ENCODE measurements at regions not wholly inside any gene's neighbourhood (a gene's known extent, or its start where the extent isn't known, plus 50 kb on each side); places are given as distances from the start of the nearest gene placed in this dataset.
"Not testable (repeated sequence)": the region's sequence is repeated elsewhere in the genome, so short reads cannot be mapped to it uniquely, and the experiment has no call there.

DNA sequence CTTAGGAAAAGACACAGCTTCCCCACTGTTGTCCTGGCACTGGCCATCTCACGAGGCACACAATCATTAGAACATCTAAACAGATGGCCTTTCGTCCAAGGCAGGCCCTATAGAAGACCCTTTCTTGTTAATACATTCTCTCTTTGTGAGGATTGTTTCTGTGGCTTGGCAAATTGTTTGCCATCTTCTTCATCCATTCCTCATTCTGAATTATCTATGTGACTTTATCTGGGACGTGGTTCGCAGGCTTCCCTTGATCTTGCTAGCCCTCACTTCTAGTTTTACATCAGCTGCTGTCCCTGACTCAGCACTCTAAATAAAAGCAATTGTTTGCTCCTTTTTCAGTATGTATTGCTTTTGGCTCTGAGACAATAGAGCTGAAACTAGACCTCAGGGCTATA is 101.1 kb upstream of the ZC3H11B start:
- no peak for DNase-seq

GRCh38 chr1:219712506-219712905 is 99.6 kb upstream of the ZC3H11B start:
- DNase-seq: no peak

GRCh38 chr1:219710529-219711194 is 97.8 kb upstream of the ZC3H11B start:
- DNase-seq: no peak

DNA sequence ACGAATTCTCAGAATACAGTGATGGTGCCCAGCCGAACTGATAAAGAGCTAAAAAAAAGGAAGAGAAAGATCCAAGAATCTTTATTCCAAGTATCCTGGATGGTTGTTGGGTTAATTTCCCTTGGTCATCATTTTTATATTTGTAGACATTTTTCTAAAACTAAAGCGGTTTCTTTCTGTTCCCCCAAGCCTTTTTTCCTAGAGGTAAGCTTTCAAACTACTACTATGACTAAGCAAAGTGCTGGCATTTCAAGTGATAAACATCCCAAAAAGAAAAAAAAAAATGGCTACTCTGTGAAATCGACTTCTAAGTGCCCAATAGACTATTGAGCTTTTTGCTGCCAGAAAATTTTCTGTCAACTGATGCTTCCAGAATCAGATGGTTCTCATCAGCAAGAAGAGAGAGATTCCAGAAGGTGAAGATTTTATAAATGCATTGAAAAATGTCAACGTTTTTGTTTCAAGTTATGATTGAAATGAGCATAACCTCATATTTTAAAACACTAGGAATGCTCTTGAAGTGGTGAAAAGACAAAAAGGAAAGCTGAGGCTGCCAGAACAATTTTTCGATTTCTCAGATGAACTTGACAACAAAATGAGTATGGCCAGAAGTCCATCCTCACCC is 96.1 kb upstream of the ZC3H11B start:
- no peak for DNase-seq

DNA sequence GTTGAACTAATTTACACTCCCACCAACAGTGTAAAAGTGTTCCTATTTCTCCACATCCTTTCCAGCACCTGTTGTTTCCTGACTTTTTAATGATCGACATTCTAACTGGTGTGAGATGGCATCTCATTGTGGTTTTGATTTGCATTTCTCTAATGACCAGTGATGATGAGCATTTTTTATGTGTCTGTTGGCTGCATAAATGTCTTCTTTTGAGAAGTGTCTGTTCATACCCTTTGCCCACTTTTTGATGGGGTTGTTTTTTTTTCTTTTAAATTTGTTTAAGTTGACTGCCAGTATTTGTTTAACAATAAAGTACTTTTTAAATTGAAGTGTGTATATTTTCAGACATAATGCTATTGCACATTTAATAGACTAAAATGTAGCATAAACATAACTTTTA is 95.0 kb upstream of the ZC3H11B start:
- not testable (repeated sequence) for DNase-seq

DNA sequence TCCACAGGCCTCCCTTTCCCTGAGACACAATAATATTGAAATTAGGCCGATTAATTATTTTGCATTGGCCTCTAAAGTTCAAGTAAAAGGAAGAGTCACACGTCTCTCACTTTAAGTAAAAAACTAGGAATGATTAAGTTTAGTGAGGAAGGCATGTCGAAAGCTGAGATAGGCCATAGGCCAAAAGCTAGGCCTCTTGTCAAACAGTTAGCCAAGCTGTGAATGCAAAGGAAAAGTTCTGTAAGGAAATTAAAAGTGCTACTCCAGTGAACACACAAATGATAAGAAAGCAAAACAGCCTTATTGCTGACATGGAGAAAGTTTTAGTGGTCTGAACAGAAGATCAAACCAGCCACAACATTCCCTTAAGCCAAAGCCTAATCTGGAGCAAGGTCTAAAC is 91.4 kb upstream of the ZC3H11B start:
- DNase-seq: not testable (repeated sequence)

GRCh38 chr1:219703368-219703639 is 90.4 kb upstream of the ZC3H11B start:
- no peak for DNase-seq

- DNase-seq: no peak
Measured at GRCh38 chr1:219701476-219701875, 88.6 kb upstream of the ZC3H11B start.

GRCh38 chr1:219699870-219700269 is 87.0 kb upstream of the ZC3H11B start:
- no peak for DNase-seq

DNA sequence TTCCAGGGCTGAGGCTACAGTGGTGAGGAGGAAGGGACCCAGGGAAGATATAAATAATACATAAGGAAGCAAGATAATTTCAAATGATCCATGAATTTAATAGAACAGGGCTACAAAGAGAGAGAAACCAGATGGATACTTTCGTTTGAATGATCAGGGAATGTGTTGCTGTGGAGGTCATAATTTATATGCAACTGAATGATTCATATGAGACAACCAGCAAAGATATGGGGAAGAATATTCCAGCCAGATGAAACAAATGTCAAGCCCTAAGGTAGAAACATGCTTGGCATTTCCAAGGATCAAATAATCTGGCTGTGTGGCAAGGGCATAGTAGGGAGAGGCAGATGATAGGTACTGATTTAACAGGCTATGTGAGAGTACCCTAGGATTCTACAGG is 84.8 kb upstream of the ZC3H11B start:
- DNase-seq: no peak

DNA sequence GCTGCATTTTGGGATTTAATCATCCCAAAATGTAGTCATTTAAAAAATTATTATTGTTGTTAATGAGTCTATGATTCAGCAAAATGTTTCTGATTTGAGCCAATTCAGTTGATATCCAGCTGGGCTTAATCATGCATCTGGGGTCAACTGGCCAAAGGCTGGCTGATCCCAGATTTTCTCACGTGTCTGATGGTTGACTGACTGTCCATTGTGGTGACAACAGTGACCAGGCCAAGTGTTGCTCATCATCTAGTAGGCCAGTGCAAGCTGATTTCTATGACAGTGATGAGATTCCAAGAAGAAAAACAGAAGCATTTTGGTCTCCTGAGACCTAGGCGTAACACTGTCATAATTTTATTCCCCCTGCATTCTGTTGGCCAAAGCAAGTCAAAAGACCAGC is 80.1 kb upstream of the ZC3H11B start:
- no peak for DNase-seq

GRCh38 chr1:219689774-219690173 is 76.9 kb upstream of the ZC3H11B start:
- no peak for DNase-seq

GRCh38 chr1:219687779-219688178 is 74.9 kb upstream of the ZC3H11B start:
- no peak for DNase-seq

DNA sequence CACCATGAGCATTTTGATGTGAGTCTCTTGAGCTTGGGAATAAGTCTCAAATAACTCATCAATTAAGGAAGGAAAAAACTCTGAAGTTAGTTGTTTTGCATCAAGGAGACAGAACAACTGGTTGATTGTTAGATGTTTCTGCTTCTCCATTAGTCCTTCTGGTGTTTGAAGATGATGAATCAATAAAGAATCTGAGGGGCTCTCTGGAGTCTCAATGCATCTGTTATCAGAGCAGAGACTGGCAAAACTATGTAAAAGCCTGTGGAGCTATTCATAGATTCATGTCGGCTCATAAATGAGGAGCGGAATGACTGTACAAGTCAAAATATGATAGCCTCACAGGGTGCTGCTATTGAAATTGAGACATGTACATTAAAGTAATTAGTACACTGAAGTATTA is 73.3 kb upstream of the ZC3H11B start:
- DNase-seq: no peak

DNA sequence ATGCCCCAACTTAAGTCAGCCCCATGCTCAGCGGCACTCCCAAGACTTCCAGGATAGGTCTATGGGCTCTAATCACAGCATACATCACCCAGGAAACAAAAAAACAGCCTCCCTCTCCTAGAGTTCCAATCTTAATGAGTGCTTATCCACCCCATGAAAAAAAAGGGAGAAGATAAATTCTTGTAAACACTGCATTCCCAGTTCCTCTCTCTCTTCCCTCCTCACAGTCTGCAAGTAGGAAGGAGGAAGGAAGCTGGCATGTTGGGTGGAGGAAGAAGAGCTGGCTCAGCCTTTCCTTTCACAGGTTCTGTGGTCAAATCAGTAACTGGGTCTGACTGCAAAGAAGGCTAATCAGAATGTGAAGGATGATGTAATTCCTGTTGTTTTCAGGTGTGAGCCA is 69.9 kb upstream of the ZC3H11B start:
- no peak for DNase-seq

- no peak for DNase-seq
Measured at GRCh38 chr1:219681876-219682275, 69.0 kb upstream of the ZC3H11B start.

DNA sequence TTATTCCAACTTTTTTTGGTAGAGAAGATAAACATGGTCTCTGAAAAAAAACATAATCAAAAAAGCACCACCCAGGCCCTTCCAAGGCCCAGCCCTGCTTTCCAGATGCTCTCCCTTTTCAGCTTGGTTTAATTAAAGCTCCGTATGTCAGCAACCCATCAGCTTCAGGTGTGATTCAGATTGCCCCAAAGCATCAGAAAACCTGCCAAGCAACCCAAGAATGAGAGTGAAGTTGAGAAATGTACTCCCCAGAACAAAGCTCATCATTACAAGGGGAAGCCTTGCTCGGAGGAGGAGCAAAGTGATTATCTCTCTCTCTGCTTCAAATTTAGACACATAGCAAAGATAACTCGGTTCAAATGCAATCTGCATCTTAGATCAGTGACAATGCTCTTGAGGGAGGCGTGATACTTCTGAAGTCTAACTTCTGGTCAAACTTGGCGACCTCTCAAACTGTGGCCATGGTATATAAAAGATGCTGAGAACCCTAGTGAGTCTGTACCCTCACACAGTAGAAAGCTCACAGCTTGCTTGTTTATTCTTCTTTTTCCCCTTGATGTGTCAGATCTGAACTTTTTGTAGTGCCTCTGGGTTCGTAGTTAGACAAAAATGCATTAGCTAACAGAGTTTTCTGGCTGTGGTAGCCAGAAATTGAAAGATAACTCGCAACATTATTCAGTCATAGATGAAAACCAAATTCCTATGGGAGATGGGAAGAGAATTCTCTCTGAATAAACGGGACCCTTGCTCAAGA is 63.3 kb upstream of the ZC3H11B start:
- DNase-seq: no peak

- DNase-seq: no peak
Measured at GRCh38 chr1:219670426-219671149, 57.7 kb upstream of the ZC3H11B start.

DNA sequence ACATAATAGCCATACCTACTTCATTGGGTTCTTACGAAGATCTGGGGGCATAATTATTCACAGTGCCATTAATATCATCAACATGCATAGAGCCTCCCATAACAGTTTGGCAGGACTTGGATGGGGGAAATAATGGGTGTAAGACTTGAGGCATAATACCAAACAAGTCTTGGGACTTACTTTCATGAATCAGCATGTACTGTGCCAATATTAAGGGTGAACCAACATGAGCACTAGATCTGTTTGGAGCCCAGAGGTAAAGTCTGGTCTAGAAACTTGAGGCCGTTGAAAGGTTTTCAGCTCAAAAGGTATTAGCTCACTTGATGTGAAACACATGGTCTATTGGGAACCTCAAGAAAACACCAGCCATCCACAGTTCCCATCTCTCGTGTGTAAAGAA is 56.7 kb upstream of the ZC3H11B start:
- no peak for DNase-seq

GRCh38 chr1:219669042-219669441 is 56.1 kb upstream of the ZC3H11B start:
- no peak for DNase-seq

DNA sequence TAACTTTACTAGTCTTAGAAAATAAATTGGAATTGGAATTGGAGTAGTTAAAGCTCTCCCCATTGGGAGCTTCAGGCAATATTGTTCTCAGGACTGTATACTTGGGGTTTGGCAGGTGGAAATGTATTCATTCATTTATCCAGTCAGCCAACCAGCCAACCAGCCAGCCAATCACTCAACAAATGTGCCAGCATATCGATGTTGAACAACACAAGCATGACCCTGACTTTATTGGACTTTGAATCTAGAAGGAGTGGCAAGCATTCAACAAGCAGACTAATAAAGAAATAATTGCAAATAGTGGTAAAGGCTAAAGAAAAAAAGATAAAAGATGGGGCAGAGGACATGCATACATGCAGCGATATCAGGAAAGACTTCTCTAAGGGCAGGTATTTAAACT is 55.5 kb upstream of the ZC3H11B start:
- no peak for DNase-seq

DNA sequence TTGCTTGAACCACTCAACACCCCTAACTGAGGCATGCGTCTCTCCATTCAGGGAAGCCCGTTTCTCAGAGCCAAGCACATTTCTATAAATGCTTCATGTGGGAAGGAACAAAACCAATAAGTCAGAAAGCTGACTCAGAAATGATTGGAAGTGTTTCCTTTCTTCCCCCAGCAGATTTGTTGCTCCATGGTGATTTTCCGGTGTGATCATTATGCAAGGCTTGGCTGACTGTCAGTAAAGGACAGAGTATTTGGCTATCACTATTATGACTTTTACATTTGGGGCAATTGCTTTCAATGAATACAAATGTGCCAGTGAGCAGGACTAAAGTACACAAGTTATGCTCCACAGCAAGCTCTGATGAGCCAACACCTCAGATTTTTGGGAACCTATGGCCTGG is 53.3 kb upstream of the ZC3H11B start:
- no peak for DNase-seq

DNA sequence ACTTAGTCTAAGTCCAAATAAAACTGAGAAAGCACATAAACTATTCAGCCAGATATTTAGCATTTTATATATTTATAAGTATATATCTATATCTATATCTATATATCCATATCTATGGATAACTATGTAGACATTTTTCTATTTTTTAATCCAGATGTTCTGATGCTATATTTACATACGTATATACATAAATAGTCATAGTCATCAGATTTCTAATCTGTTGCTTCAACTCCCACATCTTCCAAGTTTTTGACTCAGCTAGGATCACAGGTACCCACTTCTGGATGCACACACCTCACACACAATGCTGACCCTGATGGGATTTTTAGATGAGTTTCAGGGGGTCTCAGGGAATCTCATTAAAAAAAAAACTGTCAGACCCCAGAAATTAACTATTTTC is 52.2 kb upstream of the ZC3H11B start:
- DNase-seq: no peak

Measured in GOT3 (cell line).